ENCODE measurements at regions not wholly inside any gene's neighbourhood (a gene's known extent, or its start where the extent isn't known, plus 50 kb on each side); places are given as distances from the start of the nearest gene placed in this dataset.

- no peak for DNase-seq (ENCODE audit: low read depth, low spot score)
- H3K9ac ChIP-seq (ENCODE audit: insufficient read length) = no peak overlapping the region
- H3K36me3 ChIP-seq (ENCODE audit: insufficient read depth, low read length) = no peaks in the 10 kb centered on the region
- H3K9me3 ChIP-seq (ENCODE audit: low read depth, low read length) = no peaks in the 10 kb centered on the region
- no peak for TF ChIP-seq POLR2AphosphoS5 (IDR thresholded peaks at IDR 0.05; ENCODE audit: borderline replicate concordance, low read depth, low read length)
- TF ChIP-seq FOXP2 (optimal IDR thresholded peaks at IDR 0.05; ENCODE audit: control extremely low read depth, extremely low read length, insufficient read depth) = no peak
- no peak for TF ChIP-seq EZH2 (IDR thresholded peaks at IDR 0.05)
- H3K27ac ChIP-seq = no peak overlapping the region
- no peak overlapping the region for H3K4me3 ChIP-seq
Observed at GRCh38 chr2:156182132-156182531, 150.4 kb downstream of the NR4A2 start.

GRCh38 chr2:156181208-156181607, 151.3 kb downstream of the NR4A2 start:
- Histone ChIP-seq H3K4me3 (no peak overlapping the region), H3K36me3 (ENCODE audit: insufficient read depth, low read length) (no peaks in the 10 kb centered on the region), H3K9ac (ENCODE audit: insufficient read length) (no peak overlapping the region), H3K27ac (no peak overlapping the region), H3K9me3 (ENCODE audit: low read depth, low read length) (no peaks in the 10 kb centered on the region)
- no peak for DNase-seq (ENCODE audit: low read depth, low spot score)
- TF ChIP-seq EZH2 (IDR thresholded peaks at IDR 0.05) (no peak), FOXP2 (optimal IDR thresholded peaks at IDR 0.05; ENCODE audit: control extremely low read depth, extremely low read length, insufficient read depth) (no peak), POLR2AphosphoS5 (IDR thresholded peaks at IDR 0.05; ENCODE audit: borderline replicate concordance, low read depth, low read length) (no peak)

- Histone ChIP-seq H3K36me3 (ENCODE audit: insufficient read depth, low read length) (no peaks in the 10 kb centered on the region), H3K4me3 (no peak overlapping the region), H3K9ac (ENCODE audit: insufficient read length) (no peak overlapping the region), H3K27ac (no peak overlapping the region), H3K9me3 (ENCODE audit: low read depth, low read length) (no peaks in the 10 kb centered on the region)
- no peak for TF ChIP-seq POLR2AphosphoS5 (IDR thresholded peaks at IDR 0.05; ENCODE audit: borderline replicate concordance, low read depth, low read length)
- TF ChIP-seq FOXP2 (optimal IDR thresholded peaks at IDR 0.05; ENCODE audit: control extremely low read depth, extremely low read length, insufficient read depth) = no peak
- TF ChIP-seq EZH2 (IDR thresholded peaks at IDR 0.05) = no peak
- no peak for DNase-seq (ENCODE audit: low read depth, low spot score)
Observed at GRCh38 chr2:156177654-156178053, 154.9 kb downstream of the NR4A2 start.

- H3K27ac ChIP-seq = no peak overlapping the region
- H3K36me3 ChIP-seq (ENCODE audit: insufficient read depth, low read length) = no peaks in the 10 kb centered on the region
- no peak for DNase-seq (ENCODE audit: low read depth, low spot score)
- no peaks in the 10 kb centered on the region for H3K9me3 ChIP-seq (ENCODE audit: low read depth, low read length)
- TF ChIP-seq FOXP2 (optimal IDR thresholded peaks at IDR 0.05; ENCODE audit: control extremely low read depth, extremely low read length, insufficient read depth) = no peak
- no peak for TF ChIP-seq POLR2AphosphoS5 (IDR thresholded peaks at IDR 0.05; ENCODE audit: borderline replicate concordance, low read depth, low read length)
- no peak for TF ChIP-seq EZH2 (IDR thresholded peaks at IDR 0.05)
- no peak overlapping the region for H3K4me3 ChIP-seq
- no peak overlapping the region for H3K9ac ChIP-seq (ENCODE audit: insufficient read length)
Observed at GRCh38 chr2:156175946-156176345, 156.6 kb downstream of the NR4A2 start.

GRCh38 chr2:156170929-156171328, 161.6 kb downstream of the NR4A2 start:
- no peaks in the 10 kb centered on the region for H3K9me3 ChIP-seq (ENCODE audit: low read depth, low read length)
- H3K4me3 ChIP-seq = no peak overlapping the region
- TF ChIP-seq EZH2 (IDR thresholded peaks at IDR 0.05) (no peak), POLR2AphosphoS5 (IDR thresholded peaks at IDR 0.05; ENCODE audit: borderline replicate concordance, low read depth, low read length) (no peak), FOXP2 (optimal IDR thresholded peaks at IDR 0.05; ENCODE audit: control extremely low read depth, extremely low read length, insufficient read depth) (no peak)
- no peaks in the 10 kb centered on the region for H3K36me3 ChIP-seq (ENCODE audit: insufficient read depth, low read length)
- DNase-seq (ENCODE audit: low read depth, low spot score) = no peak
- no peak overlapping the region for H3K9ac ChIP-seq (ENCODE audit: insufficient read length)
- H3K27ac ChIP-seq = no peak overlapping the region

GRCh38 chr2:156165742-156166141, 166.8 kb downstream of the NR4A2 start:
- no peak for DNase-seq (ENCODE audit: low read depth, low spot score)
- TF ChIP-seq EZH2 (IDR thresholded peaks at IDR 0.05) (no peak), POLR2AphosphoS5 (IDR thresholded peaks at IDR 0.05; ENCODE audit: borderline replicate concordance, low read depth, low read length) (no peak), FOXP2 (optimal IDR thresholded peaks at IDR 0.05; ENCODE audit: control extremely low read depth, extremely low read length, insufficient read depth) (no peak)
- no peak overlapping the region for H3K4me3 ChIP-seq
- no peak overlapping the region for H3K27ac ChIP-seq
- no peaks in the 10 kb centered on the region for H3K36me3 ChIP-seq (ENCODE audit: insufficient read depth, low read length)
- no peaks in the 10 kb centered on the region for H3K9me3 ChIP-seq (ENCODE audit: low read depth, low read length)
- H3K9ac ChIP-seq (ENCODE audit: insufficient read length) = no peak overlapping the region

GRCh38 chr2:156164091-156164720, 168.3 kb downstream of the NR4A2 start:
- no peak for DNase-seq (ENCODE audit: low read depth, low spot score)
- Histone ChIP-seq H3K4me3 (no peak overlapping the region), H3K9me3 (ENCODE audit: low read depth, low read length) (no peaks in the 10 kb centered on the region), H3K9ac (ENCODE audit: insufficient read length) (no peak overlapping the region), H3K36me3 (ENCODE audit: insufficient read depth, low read length) (no peaks in the 10 kb centered on the region), H3K27ac (no peak overlapping the region)
- no peak for TF ChIP-seq EZH2 (IDR thresholded peaks at IDR 0.05)
- TF ChIP-seq POLR2AphosphoS5 (IDR thresholded peaks at IDR 0.05; ENCODE audit: borderline replicate concordance, low read depth, low read length) = no peak
- TF ChIP-seq FOXP2 (optimal IDR thresholded peaks at IDR 0.05; ENCODE audit: control extremely low read depth, extremely low read length, insufficient read depth) = no peak

- no peak for TF ChIP-seq EZH2 (IDR thresholded peaks at IDR 0.05)
- no peak for TF ChIP-seq POLR2AphosphoS5 (IDR thresholded peaks at IDR 0.05; ENCODE audit: borderline replicate concordance, low read depth, low read length)
- TF ChIP-seq FOXP2 (optimal IDR thresholded peaks at IDR 0.05; ENCODE audit: control extremely low read depth, extremely low read length, insufficient read depth) = no peak
- H3K36me3 ChIP-seq (ENCODE audit: insufficient read depth, low read length) = no peaks in the 10 kb centered on the region
- no peaks in the 10 kb centered on the region for H3K9me3 ChIP-seq (ENCODE audit: low read depth, low read length)
- DNase-seq (ENCODE audit: low read depth, low spot score) = no peak
- H3K4me3 ChIP-seq = no peak overlapping the region
- H3K27ac ChIP-seq = no peak overlapping the region
- H3K9ac ChIP-seq (ENCODE audit: insufficient read length) = no peak overlapping the region
Observed at GRCh38 chr2:156158808-156159207, 173.7 kb downstream of the NR4A2 start.

GRCh38 chr2:156157670-156158069, 174.9 kb downstream of the NR4A2 start:
- no peak overlapping the region for H3K4me3 ChIP-seq
- no peaks in the 10 kb centered on the region for H3K9me3 ChIP-seq (ENCODE audit: low read depth, low read length)
- H3K27ac ChIP-seq = no peak overlapping the region
- H3K9ac ChIP-seq (ENCODE audit: insufficient read length) = no peak overlapping the region
- TF ChIP-seq POLR2AphosphoS5 (IDR thresholded peaks at IDR 0.05; ENCODE audit: borderline replicate concordance, low read depth, low read length) (no peak), EZH2 (IDR thresholded peaks at IDR 0.05) (no peak), FOXP2 (optimal IDR thresholded peaks at IDR 0.05; ENCODE audit: control extremely low read depth, extremely low read length, insufficient read depth) (no peak)
- H3K36me3 ChIP-seq (ENCODE audit: insufficient read depth, low read length) = no peaks in the 10 kb centered on the region
- DNase-seq (ENCODE audit: low read depth, low spot score) = no peak
